HCT116 (cell line): ENCODE measurements at regions not wholly inside any gene's neighbourhood (a gene's known extent, or its start where the extent isn't known, plus 50 kb on each side); places are given as distances from the start of the nearest gene placed in this dataset.

Experiments
- ATAC-seq: fragments of 200-7000 bp; cut with Tn5 transposase; 2 replicates; pipeline ENCODE4 v1.9.1; 2020; ENCODE audit warnings: mild to moderate bottlenecking, moderate library complexity
- BruUV-seq: library from RNA; stranded (reverse); fragments of 400-500 nt; replicated peaks from 2 replicates; lab custom pipeline; 2021; lab: Mats Ljungman, UMichigan
- CTCF ChIA-PET: fragments of 300-600 bp; sonication (Branson Sonifier 250); formaldehyde crosslinking; loops from one replicate; lab custom pipeline; 2021; ENCODE audit warnings: antibody characterized with exemption; lab: Charles Lee
- POLR2A ChIA-PET: fragments of 300-600, 350-600 bp; sonication (Branson Sonifier 250); formaldehyde crosslinking; loops from one replicate; lab custom pipeline; 2021; ENCODE audit warnings: antibody characterized with exemption; lab: Charles Lee
- RAD21 ChIA-PET, 2 experiments: fragments of 300-600 bp; sonication (Branson Sonifier 250); formaldehyde crosslinking; loops; one replicate each; lab custom pipeline; 2023; ENCODE audit warnings: low total read pairs in 2 of 2; ENCODE audit not compliant: uncharacterized antibody in 2 of 2, unreplicated experiment in 2 of 2, low non-redundant PET in 1 of 2; lab: Charles Lee
- DNase-seq: peaks from one replicate; pipeline ENCODE4 v3.0.0-alpha.2; 2010; ENCODE audit warnings: low read depth, low spot score
- H2AFZ ChIP-seq: fragments of 200-600 bp; shearing (Covaris generic), sonication (generic); 2 replicates; pipeline ENCODE4 v1.6.1; 2017; ENCODE audit warnings: low read depth, mixed run types, mixed read lengths, antibody characterized with exemption, low read length; ENCODE audit not compliant: poor library complexity, severe bottlenecking
- H3K27ac ChIP-seq: 2 replicates; pipeline ENCODE4 v1.5.1; 2012; ENCODE audit warnings: low read depth, low read length
- H3K27me3 ChIP-seq: fragments of 200-600 bp; sonication (generic); 2 replicates; pipeline ENCODE4 v1.6.1; 2016; ENCODE audit warnings: mixed run types, low read length, mixed read lengths; ENCODE audit not compliant: insufficient read depth
- H3K36me3 ChIP-seq, 2 experiments: fragments of 200-500 bp in 1 of 2; fragments of 200-600 bp in 1 of 2; sonication (Bioruptor generic) in 1 of 2; sonication (generic) in 1 of 2; 2 replicates each; pipeline versions ENCODE4 v1.5.1 to v1.6.1; 2014 to 2016; ENCODE audit warnings: low read length in 2 of 2, inconsistent platforms in 1 of 2, mixed read lengths in 1 of 2, mixed run types in 1 of 2; ENCODE audit not compliant: insufficient read depth in 2 of 2, control insufficient read depth in 1 of 2
- H3K4me1 ChIP-seq, 2 experiments: fragments of 200-600 bp in 1 of 2; sonication (generic) in 1 of 2; 2 replicates each; pipeline versions ENCODE4 v1.5.1 to v1.6.1; 2012 to 2017; ENCODE audit warnings: low read length in 2 of 2, inconsistent platforms in 1 of 2, mild to moderate bottlenecking in 1 of 2, mixed read lengths in 1 of 2, mixed run types in 1 of 2, moderate library complexity in 1 of 2; ENCODE audit not compliant: insufficient read depth in 2 of 2, control insufficient read depth in 1 of 2
- H3K4me2 ChIP-seq: fragments of 200-600 bp; sonication (generic); 2 replicates; pipeline ENCODE4 v1.6.1; 2017; ENCODE audit warnings: mixed run types, low read length, mixed read lengths
- H3K4me3 ChIP-seq, 2 experiments: fragments of 200-600 bp in 1 of 2; sonication (generic) in 1 of 2; replicated peaks in 1 of 2; 2 replicates each; pipeline ENCODE4 v1.5.1; 2011 to 2016; ENCODE audit warnings: low read length in 2 of 2, control low read depth in 1 of 2, low read depth in 1 of 2, mild to moderate bottlenecking in 1 of 2, mixed read lengths in 1 of 2, mixed run types in 1 of 2
- H3K79me2 ChIP-seq: fragments of 200-600 bp; sonication (generic); 2 replicates; pipeline ENCODE4 v1.6.1; 2017; ENCODE audit warnings: mild to moderate bottlenecking, mixed run types, low read length, moderate library complexity, mixed read lengths; ENCODE audit not compliant: insufficient read depth
- H3K9ac ChIP-seq: fragments of 200-600 bp; sonication (generic); 2 replicates; pipeline ENCODE4 v1.6.1; 2016; ENCODE audit warnings: low read length, mixed read lengths
- H3K9me2 ChIP-seq: fragments of 200-600 bp; sonication (generic), shearing (Covaris generic); 2 replicates; pipeline ENCODE4 v1.6.1; 2017; ENCODE audit warnings: mixed run types, mild to moderate bottlenecking, moderate library complexity; ENCODE audit not compliant: insufficient read depth
- H3K9me3 ChIP-seq, 2 experiments: fragments of 200-500 bp in 1 of 2; fragments of 200-600 bp in 1 of 2; sonication (Bioruptor generic) in 1 of 2; sonication (generic) in 1 of 2; 2 replicates each; pipeline ENCODE4 v1.6.1; 2014 to 2017; ENCODE audit warnings: low read length in 2 of 2, mixed read lengths in 2 of 2, inconsistent platforms in 1 of 2, low read depth in 1 of 2, mild to moderate bottlenecking in 1 of 2, mixed run types in 1 of 2, moderate library complexity in 1 of 2; ENCODE audit not compliant: control insufficient read depth in 1 of 2, insufficient read depth in 1 of 2
- H4K20me1 ChIP-seq: fragments of 200-600 bp; sonication (generic), shearing (Covaris generic); 2 replicates; pipeline ENCODE4 v1.6.1; 2017; ENCODE audit warnings: mixed run types, mild to moderate bottlenecking, moderate library complexity; ENCODE audit not compliant: insufficient read depth
- CBX3 ChIP-seq: IDR thresholded peaks from 2 replicates; pipeline ENCODE4 v1.6.1; 2012; ENCODE audit warnings: low read depth
- CEBPB ChIP-seq: IDR thresholded peaks from 2 replicates; pipeline ENCODE4 v1.6.1; 2012; ENCODE audit warnings: low read depth
- ELF1 ChIP-seq: IDR thresholded peaks from 2 replicates; pipeline ENCODE4 v1.6.1; 2012; ENCODE audit warnings: low read depth, borderline replicate concordance
- EZH2 ChIP-seq: fragments of 200-600 bp; sonication (generic); IDR thresholded peaks from 2 replicates; pipeline ENCODE4 v1.6.1; 2017; ENCODE audit warnings: antibody characterized with exemption, mixed run types
- EZH2phosphoT487 ChIP-seq: fragments of 200-600 bp; IDR thresholded peaks from 2 replicates; pipeline ENCODE4 v1.6.1; 2018; ENCODE audit warnings: antibody characterized with exemption, borderline replicate concordance
- FOSL1 ChIP-seq: IDR thresholded peaks from 2 replicates; pipeline ENCODE4 v1.6.1; 2012; ENCODE audit warnings: low read depth
- POLR2A ChIP-seq: IDR thresholded peaks from 2 replicates; pipeline ENCODE4 v1.7.0; 2011; ENCODE audit warnings: borderline replicate concordance; ENCODE audit not compliant: insufficient read depth, insufficient read length; ENCODE audit errors: extremely low read depth
- POLR2AphosphoS5 ChIP-seq: IDR thresholded peaks from 2 replicates; pipeline ENCODE4 v1.6.1; 2011; ENCODE audit warnings: mild to moderate bottlenecking, low read depth, low read length, moderate library complexity
- SIN3A ChIP-seq: IDR thresholded peaks from 2 replicates; pipeline ENCODE4 v1.6.1; 2012; ENCODE audit warnings: low read depth
- SP1 ChIP-seq: IDR thresholded peaks from 2 replicates; pipeline ENCODE4 v1.6.1; 2012; ENCODE audit warnings: low read depth
- TCF7L2 ChIP-seq: IDR thresholded peaks from 2 replicates; pipeline ENCODE4 v1.7.0; 2011; ENCODE audit warnings: borderline replicate concordance, inconsistent platforms; ENCODE audit not compliant: insufficient read depth, insufficient read length; ENCODE audit errors: extremely low read depth
- ZFX ChIP-seq: fragments of 450-650 bp; IDR thresholded peaks from 2 replicates; pipeline ENCODE4 v1.6.1; 2017
- ZNF274 ChIP-seq: fragments of 200-500 bp; sonication (Bioruptor generic); IDR thresholded peaks from 2 replicates; pipeline ENCODE4 v1.6.1; 2014; ENCODE audit warnings: mild to moderate bottlenecking, low read depth, low read length, inconsistent platforms
- intact Hi-C: fragments of 100-400 bp; cut with micrococcal nuclease; formaldehyde crosslinking; loops from 2 replicates; pipeline ENCODE4 v1.10.0; 2022
- TF ChIP-seq, protein P1 (sequence below): IDR thresholded peaks from 2 replicates; pipeline ENCODE4 v1.6.1; 2012
- TF ChIP-seq, protein P2 (sequence below): IDR thresholded peaks from 2 replicates; pipeline ENCODE4 v1.6.1; 2011; ENCODE audit warnings: mild to moderate bottlenecking, low read length, moderate library complexity; ENCODE audit not compliant: insufficient replicate concordance; ENCODE audit errors: extremely low read depth

DNA sequence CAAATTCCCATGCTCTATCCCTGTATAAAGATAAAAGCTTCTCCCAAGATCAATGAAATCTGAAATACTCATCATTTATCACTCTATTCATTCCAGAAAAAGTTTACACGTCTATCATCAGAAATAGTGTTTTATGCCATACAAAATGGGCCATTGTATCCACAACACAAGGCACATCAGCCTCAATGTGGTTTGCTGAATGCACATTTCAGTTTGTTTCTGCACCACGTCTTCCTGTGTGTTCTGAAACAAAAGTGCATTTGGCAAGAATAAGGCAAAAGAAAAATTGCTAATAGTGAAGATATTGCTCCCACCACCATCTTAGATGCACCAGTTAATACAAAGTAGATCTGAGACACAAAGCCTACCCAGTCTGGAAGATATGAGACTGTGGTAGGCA, 89.6 kb upstream of the ETS2 start:
- Histone ChIP-seq H3K9ac (no peak overlapping the region), H3K27ac (no peak overlapping the region), H3K4me1 (no peaks in the 10 kb centered on the region; a peak in 1 of 4 replicates), H2AFZ (no peak overlapping the region), H3K27me3 (no peaks in the 10 kb centered on the region), H3K36me3 (no peaks in the 10 kb centered on the region), H3K9me2 (no peaks in the 10 kb centered on the region), H4K20me1 (no peaks in the 10 kb centered on the region), H3K9me3 (no peaks in the 10 kb centered on the region), H3K79me2 (no peaks in the 10 kb centered on the region), H3K4me3 (no peak overlapping the region), H3K4me2 (no peak overlapping the region)
- TF ChIP-seq, protein P1, sequence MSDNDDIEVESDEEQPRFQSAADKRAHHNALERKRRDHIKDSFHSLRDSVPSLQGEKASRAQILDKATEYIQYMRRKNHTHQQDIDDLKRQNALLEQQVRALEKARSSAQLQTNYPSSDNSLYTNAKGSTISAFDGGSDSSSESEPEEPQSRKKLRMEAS, result no peak
- TF ChIP-seq ZFX (no peak), CBX3 (no peak), POLR2A (no peak), ELF1 (no peak), POLR2AphosphoS5 (no peak), SIN3A (no peak), EZH2phosphoT487 (no peak)
- TF ChIP-seq, protein P2, sequence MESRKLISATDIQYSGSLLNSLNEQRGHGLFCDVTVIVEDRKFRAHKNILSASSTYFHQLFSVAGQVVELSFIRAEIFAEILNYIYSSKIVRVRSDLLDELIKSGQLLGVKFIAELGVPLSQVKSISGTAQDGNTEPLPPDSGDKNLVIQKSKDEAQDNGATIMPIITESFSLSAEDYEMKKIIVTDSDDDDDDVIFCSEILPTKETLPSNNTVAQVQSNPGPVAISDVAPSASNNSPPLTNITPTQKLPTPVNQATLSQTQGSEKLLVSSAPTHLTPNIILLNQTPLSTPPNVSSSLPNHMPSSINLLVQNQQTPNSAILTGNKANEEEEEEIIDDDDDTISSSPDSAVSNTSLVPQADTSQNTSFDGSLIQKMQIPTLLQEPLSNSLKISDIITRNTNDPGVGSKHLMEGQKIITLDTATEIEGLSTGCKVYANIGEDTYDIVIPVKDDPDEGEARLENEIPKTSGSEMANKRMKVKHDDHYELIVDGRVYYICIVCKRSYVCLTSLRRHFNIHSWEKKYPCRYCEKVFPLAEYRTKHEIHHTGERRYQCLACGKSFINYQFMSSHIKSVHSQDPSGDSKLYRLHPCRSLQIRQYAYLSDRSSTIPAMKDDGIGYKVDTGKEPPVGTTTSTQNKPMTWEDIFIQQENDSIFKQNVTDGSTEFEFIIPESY, result no peak
- CTCF ChIA-PET, result interaction anchor here (0.9 kb wide), 1 partner anchor 90 kb away, joined by 4 read pairs; no protein-coding TSS in a partner anchor
- no peak for DNase-seq
- ATAC-seq, result no peak
- intact Hi-C loops, result no loop called here
- BruUV-seq, result no TSS peak
- POLR2A ChIA-PET, result no interaction called here
- RAD21 ChIA-PET, result no interaction called here

DNA sequence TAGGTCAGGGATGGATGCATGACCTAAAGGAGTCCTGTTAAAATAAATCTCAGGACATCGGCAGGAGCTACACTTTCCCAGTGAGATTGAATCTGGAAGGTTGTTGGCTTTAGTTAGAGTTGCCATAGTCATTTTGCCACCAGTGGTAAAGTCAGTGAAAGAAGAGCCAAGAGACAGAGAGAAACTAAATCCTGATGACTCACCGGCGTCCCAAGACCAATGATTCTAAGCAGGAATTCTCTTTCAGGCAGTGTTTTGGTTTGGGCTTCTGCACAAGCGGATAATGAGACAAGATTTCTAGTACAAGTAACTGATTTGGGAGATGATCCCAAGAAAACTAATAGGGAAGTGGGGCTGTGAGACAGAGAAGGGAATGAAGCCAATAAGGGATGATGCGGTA, 88.8 kb upstream of the ETS2 start:
- Histone ChIP-seq H3K4me2 (no peak overlapping the region), H4K20me1 (no peaks in the 10 kb centered on the region), H3K4me3 (no peak overlapping the region), H3K79me2 (no peaks in the 10 kb centered on the region), H3K9me3 (no peaks in the 10 kb centered on the region), H3K27ac (no peak overlapping the region), H3K27me3 (no peaks in the 10 kb centered on the region), H3K4me1 (no peaks in the 10 kb centered on the region; a peak in 1 of 4 replicates), H2AFZ (no peak overlapping the region), H3K36me3 (no peaks in the 10 kb centered on the region), H3K9me2 (no peaks in the 10 kb centered on the region), H3K9ac (no peak overlapping the region)
- no peak for DNase-seq
- ATAC-seq, result no peak
- ChIA-PET CTCF (no interaction called here), RAD21 (no interaction called here), POLR2A (interaction anchor here (0.7 kb wide), 1 partner anchor 89 kb away, joined by 5 read pairs; the partner anchor contains the start of gene ETS2)
- TF ChIP-seq CBX3, result no peak
- TF ChIP-seq TCF7L2, result no peak
- no peak for TF ChIP-seq EZH2
- no peak for TF ChIP-seq FOSL1
- TF ChIP-seq ZNF274, result no peak
- no peak for TF ChIP-seq CEBPB
- no peak for TF ChIP-seq SP1
- TF ChIP-seq POLR2A, result no peak
- intact Hi-C loops, result no loop called here
- BruUV-seq, result no TSS peak
